Astrocyte (in vitro differentiated cells and primary cell): ENCODE measurements at regions not wholly inside any gene's neighbourhood (a gene's known extent, or its start where the extent isn't known, plus 50 kb on each side); places are given as distances from the start of the nearest gene placed in this dataset.

Source experiments
- DNase-seq: peaks from one replicate; pipeline ENCODE4 v3.0.0-alpha.2; 2010; ENCODE audit warnings: low read depth
- FAIRE-seq: peaks from 2 replicates; lab custom pipeline; 2011; peaks lifted over from hg19 to GRCh38; lab: Jason Lieb, UNC
- H2AFZ ChIP-seq: 2 replicates; pipeline ENCODE4 v1.6.0; 2012; ENCODE audit warnings: low read depth, low read length, inconsistent platforms
- H3K27ac ChIP-seq: 2 replicates; pipeline ENCODE4 v1.5.1; 2011; ENCODE audit warnings: low read depth, low read length, inconsistent platforms
- H3K27me3 ChIP-seq: 2 replicates; pipeline ENCODE4 v1.6.0; 2011; ENCODE audit warnings: low read length, inconsistent platforms; ENCODE audit not compliant: insufficient read depth
- H3K36me3 ChIP-seq: 2 replicates; pipeline ENCODE4 v1.5.1; 2011; ENCODE audit warnings: low read length, inconsistent platforms; ENCODE audit not compliant: insufficient read depth
- H3K4me1 ChIP-seq: 2 replicates; pipeline ENCODE4 v1.5.1; 2011; ENCODE audit warnings: low read length, inconsistent platforms; ENCODE audit not compliant: insufficient read depth
- H3K4me2 ChIP-seq: 2 replicates; pipeline ENCODE4 v1.6.0; 2012; ENCODE audit warnings: low read length, inconsistent platforms
- H3K4me3 ChIP-seq: 2 replicates; pipeline ENCODE4 v1.5.1; 2011; ENCODE audit warnings: low read depth, mild to moderate bottlenecking, low read length, inconsistent platforms; ENCODE audit not compliant: insufficient read depth
- H3K79me2 ChIP-seq: 2 replicates; pipeline ENCODE4 v1.6.0; 2012; ENCODE audit warnings: mild to moderate bottlenecking, low read length, inconsistent platforms; ENCODE audit not compliant: insufficient read depth
- H3K9ac ChIP-seq: 2 replicates; pipeline ENCODE4 v1.6.0; 2012; ENCODE audit warnings: mild to moderate bottlenecking, low read length, inconsistent platforms
- H3K9me3 ChIP-seq: 2 replicates; pipeline ENCODE4 v1.5.1; 2012; ENCODE audit warnings: low read depth, mild to moderate bottlenecking, low read length, inconsistent platforms; ENCODE audit not compliant: insufficient read depth
- H4K20me1 ChIP-seq: 2 replicates; pipeline ENCODE4 v1.6.0; 2012; ENCODE audit warnings: low read length, inconsistent platforms; ENCODE audit not compliant: insufficient read depth
- H3K27ac Mint-ChIP-seq: one replicate; pipeline ENCODE4 v1.8.0; 2021; ENCODE audit warnings: mild to moderate bottlenecking, mixed read lengths; ENCODE audit not compliant: unreplicated experiment
- H3K27me3 Mint-ChIP-seq: one replicate; pipeline ENCODE4 v1.8.0; 2021; ENCODE audit warnings: low read depth, mixed read lengths; ENCODE audit not compliant: unreplicated experiment
- H3K36me3 Mint-ChIP-seq: one replicate; pipeline ENCODE4 v1.8.0; 2021; ENCODE audit warnings: low read depth, mixed read lengths; ENCODE audit not compliant: unreplicated experiment
- H3K4me1 Mint-ChIP-seq: one replicate; pipeline ENCODE4 v1.8.0; 2021; ENCODE audit warnings: low read depth, mixed read lengths; ENCODE audit not compliant: unreplicated experiment
- H3K4me3 Mint-ChIP-seq: one replicate; pipeline ENCODE4 v1.8.0; 2021; ENCODE audit warnings: mild to moderate bottlenecking, moderate library complexity, mixed read lengths; ENCODE audit not compliant: unreplicated experiment
- H3K9me3 Mint-ChIP-seq: one replicate; pipeline ENCODE4 v1.8.0; 2021; ENCODE audit warnings: mild to moderate bottlenecking, mixed read lengths; ENCODE audit not compliant: unreplicated experiment
- CTCF ChIP-seq: IDR thresholded peaks from 2 replicates; pipeline ENCODE4 v1.5.1; 2011; ENCODE audit warnings: low read depth, mild to moderate bottlenecking, inconsistent platforms, low read length, moderate library complexity; ENCODE audit not compliant: insufficient read depth
- EZH2 ChIP-seq: IDR thresholded peaks from 2 replicates; pipeline ENCODE4 v1.6.1; 2012; ENCODE audit warnings: mild to moderate bottlenecking, low read length, inconsistent platforms; ENCODE audit not compliant: insufficient read depth

- Mint-ChIP-seq H3K27me3 (peaks cover 18% of the 10 kb centered on the region), H3K27ac (no peak overlapping the region), H3K4me1 (no peaks in the 10 kb centered on the region), H3K36me3 (peaks cover 3% of the 10 kb centered on the region), H3K4me3 (no peak overlapping the region), H3K9me3 (peaks cover 2% of the 10 kb centered on the region)
- no peak for TF ChIP-seq CTCF
- no peak for TF ChIP-seq EZH2
- Histone ChIP-seq H3K27ac (no peak overlapping the region), H3K79me2 (no peaks in the 10 kb centered on the region), H2AFZ (no peak overlapping the region), H3K9ac (no peak overlapping the region), H3K9me3 (no peaks in the 10 kb centered on the region), H3K36me3 (no peaks in the 10 kb centered on the region), H3K4me1 (no peaks in the 10 kb centered on the region), H3K4me3 (no peak overlapping the region), H3K4me2 (no peak overlapping the region), H3K27me3 (no peaks in the 10 kb centered on the region), H4K20me1 (no peaks in the 10 kb centered on the region)
- no peak for FAIRE-seq
- no peak for DNase-seq
Observed at GRCh38 chr16:80477838-80478237, 63.0 kb upstream of the DYNLRB2 start.

GRCh38 chr16:80468029-80468428 lies 72.8 kb upstream of the DYNLRB2 start:
- H2AFZ ChIP-seq: no peak overlapping the region
- DNase-seq (no peak), FAIRE-seq (no peak)
- H3K27ac Mint-ChIP-seq: no peak overlapping the region
- no peak overlapping the region for H3K4me2 ChIP-seq
- no peaks in the 10 kb centered on the region for H3K9me3 ChIP-seq
- no peak overlapping the region for H3K4me3 Mint-ChIP-seq
- no peaks in the 10 kb centered on the region for H3K27me3 ChIP-seq
- no peak overlapping the region for H3K27ac ChIP-seq
- no peaks in the 10 kb centered on the region for H3K79me2 ChIP-seq
- no peaks in the 10 kb centered on the region for H4K20me1 ChIP-seq
- H3K4me1 Mint-ChIP-seq: peaks cover 3% of the 10 kb centered on the region
- no peak overlapping the region for H3K9ac ChIP-seq
- no peaks in the 10 kb centered on the region for H3K36me3 Mint-ChIP-seq
- H3K36me3 ChIP-seq: no peaks in the 10 kb centered on the region
- no peaks in the 10 kb centered on the region for H3K4me1 ChIP-seq
- peaks cover 2% of the 10 kb centered on the region for H3K27me3 Mint-ChIP-seq
- TF ChIP-seq EZH2 (no peak), CTCF (no peak)
- no peaks in the 10 kb centered on the region for H3K9me3 Mint-ChIP-seq
- H3K4me3 ChIP-seq: no peak overlapping the region

GRCh38 chr16:80466024-80466987 lies 74.5 kb upstream of the DYNLRB2 start:
- Histone ChIP-seq H3K4me3 (no peak overlapping the region), H3K9ac (no peak overlapping the region), H3K9me3 (no peaks in the 10 kb centered on the region), H2AFZ (peak overlapping the region; percentile 61), H3K27ac (no peak overlapping the region), H3K4me2 (peak overlapping the region; percentile 61), H3K36me3 (no peaks in the 10 kb centered on the region), H3K79me2 (no peaks in the 10 kb centered on the region), H3K27me3 (peaks cover 2% of the 10 kb centered on the region), H3K4me1 (no peaks in the 10 kb centered on the region), H4K20me1 (no peaks in the 10 kb centered on the region)
- Mint-ChIP-seq H3K27ac (no peak overlapping the region), H3K4me1 (peaks cover 3% of the 10 kb centered on the region), H3K4me3 (no peak overlapping the region), H3K27me3 (peaks cover 2% of the 10 kb centered on the region), H3K36me3 (no peaks in the 10 kb centered on the region), H3K9me3 (no peaks in the 10 kb centered on the region)
- peak; percentile 84 for TF ChIP-seq CTCF
- TF ChIP-seq EZH2: no peak
- DNase-seq (peak; percentile 15), FAIRE-seq (no peak)
